Uterus (tissue), 2 donors: ENCODE measurements at regions not wholly inside any gene's neighbourhood (a gene's known extent, or its start where the extent isn't known, plus 50 kb on each side); places are given as distances from the start of the nearest gene placed in this dataset.

Experiments
- CTCF ChIP-seq, 4 experiments: fragments of 200-600 bp in 2 of 4; fragments of 450-650 bp in 2 of 4; sonication (generic) in 2 of 4; IDR thresholded peaks; one replicate each; pipeline ENCODE4 v1.5.1; 2016 to 2019; ENCODE audit warnings: antibody characterized with exemption in 4 of 4, mild to moderate bottlenecking in 2 of 4, moderate library complexity in 1 of 4
- POLR2A ChIP-seq, 2 donors: fragments of 450-650 bp; IDR thresholded peaks; one replicate each; pipeline ENCODE4 v1.6.1; 2016; ENCODE audit warnings: antibody characterized with exemption in 2 of 2, mild to moderate bottlenecking in 1 of 2, moderate library complexity in 1 of 2

GRCh38 chr7:26499315-26499897 is 207.7 kb downstream of the SNX10 start:
- no peak for TF ChIP-seq CTCF (IDR thresholded peaks at IDR 0.05)
- no peak for TF ChIP-seq POLR2A (IDR thresholded peaks at IDR 0.05)
